Left ventricle myocardium inferior (tissue), 1 donor: ENCODE measurements at regions not wholly inside any gene's neighbourhood (a gene's known extent, or its start where the extent isn't known, plus 50 kb on each side); places are given as distances from the start of the nearest gene placed in this dataset.

Experiments used
- DNase-seq: peaks from one replicate; pipeline ENCODE4 v3.0.0-alpha.2; 2020
- H3K27ac ChIP-seq: fragments of 200-600 bp; replicated peaks from 2 replicates; pipeline ENCODE4 v1.8.0; 2021
- H3K27me3 ChIP-seq: fragments of 200-600 bp; 2 replicates; pipeline ENCODE4 v1.8.0; 2021; ENCODE audit warnings: low read depth
- H3K36me3 ChIP-seq: fragments of 200-600 bp; 2 replicates; pipeline ENCODE4 v1.8.0; 2021
- H3K4me1 ChIP-seq: fragments of 200-600 bp; 2 replicates; pipeline ENCODE4 v1.8.0; 2021
- H3K4me3 ChIP-seq: fragments of 200-600 bp; 2 replicates; pipeline ENCODE4 v1.8.0; 2021; ENCODE audit warnings: mild to moderate bottlenecking, moderate library complexity
- H3K9me3 ChIP-seq: fragments of 200-600 bp; replicated peaks from 2 replicates; pipeline ENCODE4 v1.8.0; 2021
- intact Hi-C: fragments of 100-400 bp; cut with micrococcal nuclease; formaldehyde crosslinking; loops from one replicate; pipeline ENCODE4 v1.11.0; 2022
- TF ChIP-seq, protein P1 (sequence below): fragments of 200-600 bp; IDR thresholded peaks from 2 replicates; pipeline ENCODE4 v1.8.0; 2021; ENCODE audit warnings: antibody characterized with exemption, mild to moderate bottlenecking, borderline replicate concordance
- donor health status: DM: no; HTN: yes; CAD: no; lungs with severe emphysema.

DNA sequence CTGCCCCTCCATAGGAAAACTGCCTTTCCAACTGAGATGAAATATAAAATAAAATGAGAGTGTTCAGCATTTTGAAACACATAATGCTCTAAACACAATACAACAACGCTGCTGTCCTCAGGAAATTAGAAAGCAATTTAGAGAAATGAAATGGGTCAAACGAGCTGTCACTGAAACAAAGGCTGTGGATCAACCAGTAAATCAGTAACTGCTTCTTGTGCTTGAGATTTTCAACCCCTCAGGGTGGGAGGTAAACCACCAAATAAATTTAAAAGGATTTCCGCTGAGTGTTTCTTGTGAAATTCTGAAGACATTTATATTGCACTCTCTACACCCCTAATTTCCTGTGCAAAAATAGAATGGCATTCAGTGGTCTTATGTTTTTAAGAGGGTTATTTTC is 657.1 kb upstream of the SEL1L start:
- H3K27ac ChIP-seq: no peak overlapping the region
- no peak for DNase-seq
- H3K36me3 ChIP-seq: no peaks in the 10 kb centered on the region
- H3K4me1 ChIP-seq: no peaks in the 10 kb centered on the region
- no peak overlapping the region for H3K4me3 ChIP-seq
- peaks cover 28% of the 10 kb centered on the region for H3K9me3 ChIP-seq
- TF ChIP-seq, protein P1, sequence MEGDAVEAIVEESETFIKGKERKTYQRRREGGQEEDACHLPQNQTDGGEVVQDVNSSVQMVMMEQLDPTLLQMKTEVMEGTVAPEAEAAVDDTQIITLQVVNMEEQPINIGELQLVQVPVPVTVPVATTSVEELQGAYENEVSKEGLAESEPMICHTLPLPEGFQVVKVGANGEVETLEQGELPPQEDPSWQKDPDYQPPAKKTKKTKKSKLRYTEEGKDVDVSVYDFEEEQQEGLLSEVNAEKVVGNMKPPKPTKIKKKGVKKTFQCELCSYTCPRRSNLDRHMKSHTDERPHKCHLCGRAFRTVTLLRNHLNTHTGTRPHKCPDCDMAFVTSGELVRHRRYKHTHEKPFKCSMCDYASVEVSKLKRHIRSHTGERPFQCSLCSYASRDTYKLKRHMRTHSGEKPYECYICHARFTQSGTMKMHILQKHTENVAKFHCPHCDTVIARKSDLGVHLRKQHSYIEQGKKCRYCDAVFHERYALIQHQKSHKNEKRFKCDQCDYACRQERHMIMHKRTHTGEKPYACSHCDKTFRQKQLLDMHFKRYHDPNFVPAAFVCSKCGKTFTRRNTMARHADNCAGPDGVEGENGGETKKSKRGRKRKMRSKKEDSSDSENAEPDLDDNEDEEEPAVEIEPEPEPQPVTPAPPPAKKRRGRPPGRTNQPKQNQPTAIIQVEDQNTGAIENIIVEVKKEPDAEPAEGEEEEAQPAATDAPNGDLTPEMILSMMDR: no peak
- intact Hi-C loops: no loop called here
- H3K27me3 ChIP-seq: no peaks in the 10 kb centered on the region

DNA sequence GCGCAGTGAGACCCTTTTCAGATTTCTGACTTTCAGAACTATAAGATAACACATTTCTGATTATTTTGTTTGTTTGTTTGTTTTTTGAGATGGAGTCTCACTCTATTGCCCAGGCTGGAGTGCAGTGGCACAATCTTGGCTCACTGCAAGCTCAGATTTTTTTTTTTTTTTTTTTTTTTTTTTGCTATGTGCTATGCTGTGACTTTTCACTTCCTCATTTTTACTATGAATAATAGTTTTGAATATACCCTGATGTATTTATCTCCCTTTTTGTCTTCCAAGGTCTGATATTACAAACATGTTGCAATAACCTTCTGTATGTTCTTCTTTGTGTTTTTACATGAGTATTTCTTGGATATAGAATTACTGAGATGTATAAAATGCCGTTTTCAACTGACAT is 658.7 kb upstream of the SEL1L start:
- intact Hi-C loops: no loop called here

GRCh38 chr14:82223276-82223675 is 689.6 kb upstream of the SEL1L start:
- no peaks in the 10 kb centered on the region for H3K9me3 ChIP-seq
- H3K27ac ChIP-seq: no peak overlapping the region
- TF ChIP-seq, protein P1: no peak
- H3K36me3 ChIP-seq: no peaks in the 10 kb centered on the region
- H3K4me1 ChIP-seq: no peaks in the 10 kb centered on the region
- no peaks in the 10 kb centered on the region for H3K27me3 ChIP-seq
- no peak for DNase-seq
- H3K4me3 ChIP-seq: no peak overlapping the region
- intact Hi-C loops: no loop called here

More for the DNA sequence above, 658.7 kb upstream of the SEL1L start:
- Histone ChIP-seq H3K27ac (no peak overlapping the region), H3K36me3 (no peaks in the 10 kb centered on the region), H3K9me3 (peaks cover 25% of the 10 kb centered on the region), H3K4me3 (no peak overlapping the region), H3K4me1 (no peaks in the 10 kb centered on the region), H3K27me3 (no peaks in the 10 kb centered on the region)
- DNase-seq: no peak
- TF ChIP-seq, protein P1: no peak

- DNase-seq: no peak
- intact Hi-C loops: no loop called here
- TF ChIP-seq, protein P1: no peak
These were observed 691.0 kb upstream of the SEL1L start for GRCh38 chr14:82224610-82225009.

DNA sequence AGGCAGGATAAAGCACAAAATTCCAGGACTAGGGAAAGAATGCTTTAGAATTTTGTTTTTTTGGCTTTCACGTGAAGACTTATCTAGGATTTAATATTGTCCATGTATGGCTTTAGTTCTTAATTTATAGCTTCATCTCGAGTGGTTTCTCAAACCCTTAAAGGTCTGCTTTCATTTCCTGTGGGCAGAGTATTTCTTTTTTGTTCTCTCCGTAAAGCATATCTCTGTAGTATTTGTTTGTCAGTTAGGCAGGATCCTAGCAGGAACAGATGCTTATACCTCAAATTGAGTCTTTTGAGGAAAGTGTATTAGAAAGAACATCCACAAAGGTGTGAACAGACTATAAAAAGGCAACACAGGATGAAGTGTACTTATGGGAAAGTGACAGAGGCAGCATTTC is 697.1 kb upstream of the SEL1L start:
- TF ChIP-seq, protein P1: no peak
- Histone ChIP-seq H3K27ac (no peak overlapping the region), H3K27me3 (no peaks in the 10 kb centered on the region), H3K4me3 (no peak overlapping the region), H3K9me3 (no peaks in the 10 kb centered on the region), H3K36me3 (no peaks in the 10 kb centered on the region), H3K4me1 (no peaks in the 10 kb centered on the region)
- intact Hi-C loops: no loop called here
- no peak for DNase-seq

More at GRCh38 chr14:82224610-82225009, 691.0 kb upstream of the SEL1L start:
- Histone ChIP-seq H3K9me3 (no peaks in the 10 kb centered on the region), H3K27ac (no peak overlapping the region), H3K4me3 (no peak overlapping the region), H3K4me1 (no peaks in the 10 kb centered on the region), H3K36me3 (no peaks in the 10 kb centered on the region), H3K27me3 (no peaks in the 10 kb centered on the region)

DNA sequence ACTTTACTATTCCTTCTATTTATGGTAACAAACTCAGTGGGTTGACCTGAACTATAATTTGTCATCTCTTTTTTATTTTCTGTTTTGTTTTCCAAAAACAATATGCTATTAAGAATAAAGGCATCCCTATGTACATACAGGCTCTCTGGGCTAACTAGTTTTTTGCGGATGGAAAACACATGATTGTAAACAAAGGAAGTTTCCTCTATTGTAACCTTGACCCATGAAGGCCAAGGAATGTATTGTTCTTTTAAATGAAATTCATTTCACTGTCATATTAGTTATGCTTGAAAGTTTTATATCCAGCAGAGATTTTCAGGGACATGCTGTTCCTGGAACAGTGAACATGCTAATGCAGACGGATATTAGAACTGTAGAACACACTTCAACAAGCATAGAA is 705.0 kb upstream of the SEL1L start:
- Histone ChIP-seq H3K27ac (no peak overlapping the region), H3K9me3 (no peaks in the 10 kb centered on the region), H3K36me3 (no peaks in the 10 kb centered on the region), H3K27me3 (no peaks in the 10 kb centered on the region), H3K4me1 (peaks cover 3% of the 10 kb centered on the region), H3K4me3 (no peak overlapping the region)
- TF ChIP-seq, protein P1: no peak
- intact Hi-C loops: no loop called here
- DNase-seq: no peak
